ENCODE measurements at regions not wholly inside any gene's neighbourhood (a gene's known extent, or its start where the extent isn't known, plus 50 kb on each side); places are given as distances from the start of the nearest gene placed in this dataset.

DNA sequence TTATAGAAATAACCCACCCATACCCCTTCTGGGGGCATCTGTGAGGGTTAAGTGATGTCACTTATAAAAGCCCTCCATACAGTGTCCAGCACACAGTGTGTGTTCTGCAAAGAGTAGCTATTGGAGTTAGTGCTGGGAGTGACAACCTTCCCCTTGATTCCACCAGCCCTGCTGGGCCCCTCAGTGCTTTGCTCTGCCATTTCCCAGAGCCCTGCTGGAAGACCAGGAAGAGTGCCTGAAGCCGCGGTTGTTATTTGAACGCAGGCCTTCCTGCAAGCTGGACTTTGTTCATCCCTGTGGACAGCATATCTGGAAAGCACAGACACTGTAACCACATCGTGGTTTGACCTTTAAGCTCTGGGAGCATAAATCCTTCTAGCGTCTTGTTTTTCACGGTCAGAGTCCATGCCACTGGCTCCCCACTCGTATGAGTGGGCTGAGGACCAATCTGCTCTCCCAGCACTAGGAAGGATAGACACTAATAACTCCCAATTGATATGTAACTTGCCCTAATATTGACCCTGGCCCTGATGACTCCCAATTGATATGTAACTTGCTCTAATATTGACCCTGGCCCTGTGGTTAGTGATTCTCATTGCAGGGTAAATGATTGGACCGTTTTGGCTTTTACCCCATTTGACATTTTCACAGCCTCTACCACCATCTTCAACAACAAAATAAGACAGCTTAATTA is 297.1 kb upstream of the MAF start:
- DNase-seq (ENCODE audit: low read depth, low spot score), result no peak
- H3K4me3 ChIP-seq, result no peak overlapping the region

DNA sequence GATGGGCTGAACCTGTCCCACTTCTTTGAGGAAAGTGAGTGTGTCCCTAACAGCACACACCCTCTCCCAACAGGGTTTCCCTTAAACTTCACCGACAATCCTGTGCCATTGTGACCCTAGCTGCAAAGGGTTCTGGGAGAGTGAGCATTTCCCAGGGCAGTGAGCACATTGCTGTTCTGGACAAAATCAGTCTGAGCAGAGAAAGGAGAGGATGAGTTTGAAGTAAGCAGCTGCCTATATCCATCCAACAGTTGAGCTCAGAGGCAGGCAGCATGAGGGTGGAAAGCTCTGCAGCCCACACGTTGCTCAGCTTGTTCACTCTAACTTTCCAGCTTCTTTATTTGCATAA is 296.5 kb upstream of the MAF start:
- TF ChIP-seq POLR2AphosphoS5 (IDR thresholded peaks at IDR 0.05; ENCODE audit: borderline replicate concordance, low read depth, low read length) (no peak), FOXP2 (optimal IDR thresholded peaks at IDR 0.05; ENCODE audit: control extremely low read depth, extremely low read length, insufficient read depth) (no peak), EZH2 (IDR thresholded peaks at IDR 0.05) (no peak)
- Histone ChIP-seq H3K9me3 (ENCODE audit: low read depth, low read length) (no peaks in the 10 kb centered on the region), H3K27ac (no peak overlapping the region), H3K36me3 (ENCODE audit: insufficient read depth, low read length) (no peaks in the 10 kb centered on the region), H3K9ac (ENCODE audit: insufficient read length) (no peak overlapping the region), H3K4me3 (no peak overlapping the region)
- no peak for DNase-seq (ENCODE audit: low read depth, low spot score)

More for the DNA sequence above, 297.1 kb upstream of the MAF start:
- Histone ChIP-seq H3K9ac (ENCODE audit: insufficient read length) (no peak overlapping the region), H3K36me3 (ENCODE audit: insufficient read depth, low read length) (no peaks in the 10 kb centered on the region), H3K27ac (no peak overlapping the region), H3K9me3 (ENCODE audit: low read depth, low read length) (no peaks in the 10 kb centered on the region)
- TF ChIP-seq POLR2AphosphoS5 (IDR thresholded peaks at IDR 0.05; ENCODE audit: borderline replicate concordance, low read depth, low read length) (no peak), FOXP2 (optimal IDR thresholded peaks at IDR 0.05; ENCODE audit: control extremely low read depth, extremely low read length, insufficient read depth) (no peak), EZH2 (IDR thresholded peaks at IDR 0.05) (no peak)

DNA sequence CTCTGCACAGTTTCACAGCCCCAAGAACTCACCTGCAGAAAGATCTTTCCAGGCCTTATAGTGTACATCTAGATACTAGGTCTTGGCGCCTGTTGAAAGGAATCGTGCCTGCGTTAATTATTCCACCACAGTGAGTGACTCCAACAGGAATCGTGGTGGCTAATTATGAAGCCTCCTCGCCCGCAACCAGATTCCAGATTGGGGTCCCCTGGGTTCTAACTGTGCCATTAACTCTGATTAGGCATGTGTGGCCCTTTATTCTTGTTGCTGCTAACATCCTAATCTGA is 295.3 kb upstream of the MAF start:
- Histone ChIP-seq H3K27ac (no peak overlapping the region), H3K4me3 (no peak overlapping the region), H3K36me3 (ENCODE audit: insufficient read depth, low read length) (no peaks in the 10 kb centered on the region), H3K9me3 (ENCODE audit: low read depth, low read length) (no peaks in the 10 kb centered on the region), H3K9ac (ENCODE audit: insufficient read length) (no peak overlapping the region)
- DNase-seq (ENCODE audit: low read depth, low spot score), result no peak
- TF ChIP-seq FOXP2 (optimal IDR thresholded peaks at IDR 0.05; ENCODE audit: control extremely low read depth, extremely low read length, insufficient read depth), result no peak

- H3K4me3 ChIP-seq, result no peak overlapping the region
- H3K9me3 ChIP-seq (ENCODE audit: low read depth, low read length), result no peaks in the 10 kb centered on the region
- TF ChIP-seq FOXP2 (optimal IDR thresholded peaks at IDR 0.05; ENCODE audit: control extremely low read depth, extremely low read length, insufficient read depth) (no peak), EZH2 (IDR thresholded peaks at IDR 0.05) (no peak), POLR2AphosphoS5 (IDR thresholded peaks at IDR 0.05; ENCODE audit: borderline replicate concordance, low read depth, low read length) (no peak)
- no peak overlapping the region for H3K9ac ChIP-seq (ENCODE audit: insufficient read length)
- H3K27ac ChIP-seq, result no peak overlapping the region
- H3K36me3 ChIP-seq (ENCODE audit: insufficient read depth, low read length), result no peaks in the 10 kb centered on the region
- DNase-seq (ENCODE audit: low read depth, low spot score), result no peak
Observed at GRCh38 chr16:79895053-79895916, 294.7 kb upstream of the MAF start.

DNA sequence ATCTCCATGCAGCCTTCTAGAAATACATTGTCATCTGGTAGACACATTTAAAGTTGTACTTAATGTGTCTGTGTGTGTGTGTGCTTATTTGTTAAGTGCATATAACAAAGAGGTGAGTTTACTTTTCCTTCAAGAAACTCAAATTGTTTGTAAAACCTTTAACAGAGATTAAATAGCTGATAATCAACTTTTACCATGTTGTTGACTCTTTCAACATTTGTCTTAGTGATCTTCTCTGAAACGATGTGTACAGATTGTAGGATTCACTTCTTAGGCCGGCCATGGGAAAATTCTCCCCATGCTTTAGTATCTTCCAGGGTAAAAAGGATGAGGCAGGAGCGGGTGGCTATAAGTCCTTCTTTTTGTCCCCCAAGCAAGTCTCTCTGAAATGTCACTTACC is 292.9 kb upstream of the MAF start:
- H3K9me3 ChIP-seq (ENCODE audit: low read depth, low read length), result no peaks in the 10 kb centered on the region
- H3K27ac ChIP-seq, result no peak overlapping the region
- H3K36me3 ChIP-seq (ENCODE audit: insufficient read depth, low read length), result no peaks in the 10 kb centered on the region
- no peak for DNase-seq (ENCODE audit: low read depth, low spot score)
- no peak overlapping the region for H3K9ac ChIP-seq (ENCODE audit: insufficient read length)
- TF ChIP-seq EZH2 (IDR thresholded peaks at IDR 0.05) (no peak), FOXP2 (optimal IDR thresholded peaks at IDR 0.05; ENCODE audit: control extremely low read depth, extremely low read length, insufficient read depth) (no peak), POLR2AphosphoS5 (IDR thresholded peaks at IDR 0.05; ENCODE audit: borderline replicate concordance, low read depth, low read length) (no peak)
- H3K4me3 ChIP-seq, result no peak overlapping the region

DNA sequence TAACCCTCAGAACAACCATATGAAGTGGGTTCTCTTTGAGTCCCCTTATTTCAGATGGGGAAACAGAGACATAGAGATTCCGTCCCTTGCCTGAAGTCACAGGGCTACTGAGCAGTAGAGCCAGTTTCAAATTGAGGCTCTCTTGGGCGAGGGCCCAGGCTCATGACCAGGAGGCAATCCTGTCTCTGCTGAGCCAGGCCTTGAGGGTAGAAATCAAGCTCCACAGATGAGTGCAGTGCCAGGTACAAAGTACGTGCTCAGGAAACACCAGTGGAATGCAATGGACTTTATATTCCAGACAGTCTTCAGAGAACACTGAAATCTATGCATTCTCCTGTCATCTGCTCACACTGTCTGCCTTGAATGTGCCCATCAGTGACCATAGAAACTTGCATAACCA is 291.7 kb upstream of the MAF start:
- TF ChIP-seq FOXP2 (optimal IDR thresholded peaks at IDR 0.05; ENCODE audit: control extremely low read depth, extremely low read length, insufficient read depth) (no peak), POLR2AphosphoS5 (IDR thresholded peaks at IDR 0.05; ENCODE audit: borderline replicate concordance, low read depth, low read length) (no peak), EZH2 (IDR thresholded peaks at IDR 0.05) (no peak)
- no peak for DNase-seq (ENCODE audit: low read depth, low spot score)
- H3K4me3 ChIP-seq, result no peak overlapping the region
- H3K9me3 ChIP-seq (ENCODE audit: low read depth, low read length), result no peaks in the 10 kb centered on the region
- no peak overlapping the region for H3K9ac ChIP-seq (ENCODE audit: insufficient read length)
- no peaks in the 10 kb centered on the region for H3K36me3 ChIP-seq (ENCODE audit: insufficient read depth, low read length)
- H3K27ac ChIP-seq, result no peak overlapping the region

- H3K9ac ChIP-seq (ENCODE audit: insufficient read length), result no peak overlapping the region
- no peaks in the 10 kb centered on the region for H3K36me3 ChIP-seq (ENCODE audit: insufficient read depth, low read length)
- no peaks in the 10 kb centered on the region for H3K9me3 ChIP-seq (ENCODE audit: low read depth, low read length)
- H3K27ac ChIP-seq, result no peak overlapping the region
- H3K4me3 ChIP-seq, result no peak overlapping the region
- DNase-seq (ENCODE audit: low read depth, low spot score), result no peak
- no peak for TF ChIP-seq POLR2AphosphoS5 (IDR thresholded peaks at IDR 0.05; ENCODE audit: borderline replicate concordance, low read depth, low read length)
- no peak for TF ChIP-seq EZH2 (IDR thresholded peaks at IDR 0.05)
- TF ChIP-seq FOXP2 (optimal IDR thresholded peaks at IDR 0.05; ENCODE audit: control extremely low read depth, extremely low read length, insufficient read depth), result no peak
Observed at GRCh38 chr16:79891458-79891857, 290.9 kb upstream of the MAF start.

DNA sequence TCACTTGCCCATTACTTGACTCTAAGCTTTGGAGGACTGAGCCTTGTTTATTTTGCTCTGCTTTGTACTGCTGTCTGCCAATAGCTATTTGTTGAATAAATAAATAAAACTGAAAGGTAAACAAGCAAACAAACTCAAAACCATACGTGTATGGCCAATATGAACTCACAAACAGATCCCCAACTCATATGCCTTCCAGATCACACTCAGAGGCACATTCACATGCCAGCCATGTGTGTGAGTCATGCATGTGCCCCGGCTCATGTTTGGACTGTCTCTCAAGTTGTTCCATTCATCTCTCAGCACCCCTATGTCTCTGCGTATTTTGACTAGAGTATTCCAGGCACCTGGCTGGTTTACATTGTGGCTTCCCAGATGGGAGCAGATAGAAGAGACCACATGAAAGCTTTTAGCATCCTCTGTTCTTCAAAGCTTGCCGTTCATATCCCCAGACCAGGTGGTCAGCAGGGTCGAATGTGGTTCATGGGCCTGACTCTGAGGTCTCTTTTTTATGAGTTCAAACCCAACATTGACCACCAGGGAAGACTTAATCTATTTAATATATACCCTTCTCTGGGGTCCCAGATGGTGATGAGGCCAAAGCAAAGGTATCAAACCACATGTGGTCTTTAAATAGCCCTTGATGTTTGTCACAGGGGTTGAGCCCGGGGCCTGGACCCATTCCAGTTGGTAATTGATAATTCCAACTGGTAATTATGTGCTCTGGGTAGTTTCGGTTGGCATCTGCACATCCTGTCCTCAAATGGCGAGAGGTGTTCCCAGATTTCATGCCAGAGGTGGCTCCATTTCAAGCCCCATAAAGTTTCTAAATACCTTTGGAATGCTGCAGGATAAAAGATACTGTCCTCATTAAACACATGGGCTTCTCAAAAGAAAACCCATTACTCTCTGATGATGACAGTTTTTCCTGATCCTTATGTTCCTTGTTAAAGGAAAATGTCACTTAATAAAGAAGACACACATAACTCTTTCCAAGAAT is 287.3 kb upstream of the MAF start:
- Histone ChIP-seq H3K9ac (ENCODE audit: insufficient read length) (no peak overlapping the region), H3K36me3 (ENCODE audit: insufficient read depth, low read length) (no peaks in the 10 kb centered on the region), H3K4me3 (no peak overlapping the region), H3K27ac (no peak overlapping the region), H3K9me3 (ENCODE audit: low read depth, low read length) (no peaks in the 10 kb centered on the region)
- TF ChIP-seq FOXP2 (optimal IDR thresholded peaks at IDR 0.05; ENCODE audit: control extremely low read depth, extremely low read length, insufficient read depth) (no peak), EZH2 (IDR thresholded peaks at IDR 0.05) (no peak), POLR2AphosphoS5 (IDR thresholded peaks at IDR 0.05; ENCODE audit: borderline replicate concordance, low read depth, low read length) (no peak)
- DNase-seq (ENCODE audit: low read depth, low spot score), result no peak
